H1 (cell line): ENCODE measurements at regions not wholly inside any gene's neighbourhood (a gene's known extent, or its start where the extent isn't known, plus 50 kb on each side); places are given as distances from the start of the nearest gene placed in this dataset.

Experiments used
- CTCF ChIA-PET: fragments of 300-600 bp; sonication (Branson Sonifier 250); formaldehyde crosslinking; loops from one replicate; lab custom pipeline; 2021; ENCODE audit not compliant: partially characterized antibody; lab: Charles Lee
- POLR2A ChIA-PET: fragments of 300-600 bp; sonication (Branson Sonifier 250); formaldehyde crosslinking; loops from one replicate; lab custom pipeline; 2021; ENCODE audit warnings: inconsistent platforms; ENCODE audit not compliant: partially characterized antibody; lab: Charles Lee
- DNase-seq, 2 experiments: peaks; one replicate each; pipeline versions ENCODE4 v3.0.0 to v3.0.0-alpha.2; 2010 to 2022; ENCODE audit warnings: low spot score in 2 of 2, low read depth in 1 of 2, mixed read lengths in 1 of 2
- FAIRE-seq: peaks from 2 replicates; lab custom pipeline; 2011; peaks lifted over from hg19 to GRCh38; lab: Jason Lieb, UNC
- H2AFZ ChIP-seq: 2 replicates; pipeline ENCODE4 v1.8.1; 2012; ENCODE audit warnings: low read length, inconsistent platforms
- H2AK5ac ChIP-seq: 2 replicates; pipeline ENCODE4 v1.6.1; 2013; ENCODE audit warnings: low read depth, low read length
- H2BK120ac ChIP-seq: replicated peaks from 2 replicates; pipeline ENCODE3; 2013; ENCODE audit warnings: low read depth, low read length, inconsistent platforms
- H2BK12ac ChIP-seq: 2 replicates; pipeline ENCODE4 v1.6.1; 2013; ENCODE audit warnings: low read depth, low read length
- H2BK15ac ChIP-seq: 2 replicates; pipeline ENCODE4 v1.6.1; 2013; ENCODE audit warnings: low read length
- H2BK20ac ChIP-seq: 2 replicates; pipeline ENCODE4 v1.6.1; 2013; ENCODE audit warnings: low read length
- H2BK5ac ChIP-seq: 2 replicates; pipeline ENCODE4 v1.6.1; 2013; ENCODE audit warnings: low read depth, low read length
- H3K14ac ChIP-seq: 2 replicates; pipeline ENCODE4 v1.6.1; 2013; ENCODE audit warnings: inconsistent platforms; ENCODE audit not compliant: insufficient read length
- H3K18ac ChIP-seq: 2 replicates; pipeline ENCODE4 v1.6.1; 2013; ENCODE audit warnings: low read length; ENCODE audit errors: extremely low read depth
- H3K23ac ChIP-seq: 2 replicates; pipeline ENCODE4 v1.6.1; 2013; ENCODE audit warnings: inconsistent platforms; ENCODE audit not compliant: insufficient read length
- H3K23me2 ChIP-seq: 2 replicates; pipeline ENCODE4 v1.6.1; 2013; ENCODE audit warnings: low read depth, low read length
- H3K27ac ChIP-seq: 2 replicates; pipeline ENCODE4 v1.6.1; 2011; ENCODE audit warnings: low read depth, low read length, inconsistent platforms
- H3K27me3 ChIP-seq, 4 experiments: replicated peaks in 1 of 4; 1 replicate in 1 of 4; 2 replicates in 3 of 4; pipeline versions ENCODE4 v1.6.1 to v1.8.1; 2011 to 2013; ENCODE audit warnings: low read length in 3 of 4, mild to moderate bottlenecking in 3 of 4, inconsistent platforms in 2 of 4, mixed read lengths in 2 of 4, moderate library complexity in 1 of 4; ENCODE audit not compliant: control insufficient read depth in 3 of 4, insufficient read depth in 3 of 4; ENCODE audit errors: extremely low read depth in 1 of 4
- H3K36me3 ChIP-seq, 4 experiments: 2 replicates each; pipeline versions ENCODE4 v1.6.1 to v1.8.1; 2011 to 2013; ENCODE audit warnings: mild to moderate bottlenecking in 4 of 4, low read length in 3 of 4, moderate library complexity in 2 of 4, control low read depth in 1 of 4, inconsistent platforms in 1 of 4; ENCODE audit not compliant: insufficient read depth in 4 of 4, control insufficient read depth in 2 of 4
- H3K4ac ChIP-seq: replicated peaks from 2 replicates; pipeline ENCODE3; 2013; ENCODE audit warnings: low read length, low read depth, mixed read lengths, inconsistent platforms; ENCODE audit not compliant: insufficient read length
- H3K4me1 ChIP-seq, 4 experiments: replicated peaks in 1 of 4; 1 replicate in 1 of 4; 2 replicates in 3 of 4; pipeline versions ENCODE4 v1.6.1 to v1.8.1; 2011 to 2013; ENCODE audit warnings: low read length in 3 of 4, inconsistent platforms in 2 of 4, mixed read lengths in 1 of 4; ENCODE audit not compliant: insufficient read depth in 4 of 4, control insufficient read depth in 3 of 4
- H3K4me2 ChIP-seq, 2 experiments: 2 replicates each; pipeline versions ENCODE4 v1.6.1 to v1.8.1; 2011 to 2013; ENCODE audit warnings: low read depth in 2 of 2, low read length in 2 of 2, control low read depth in 1 of 2, inconsistent platforms in 1 of 2, mild to moderate bottlenecking in 1 of 2; ENCODE audit not compliant: insufficient read depth in 1 of 2
- H3K4me3 ChIP-seq, 4 experiments: fragments of 200-600, 300-600 bp in 1 of 4; sonication (generic), shearing (Covaris generic), sonication (Bioruptor Twin) in 1 of 4; 2 replicates each; pipeline versions ENCODE4 v1.5.1 to v1.8.1; 2011 to 2016; ENCODE audit warnings: low read length in 4 of 4, low read depth in 3 of 4, control low read depth in 2 of 4, inconsistent platforms in 2 of 4, mild to moderate bottlenecking in 2 of 4, mixed read lengths in 1 of 4, moderate library complexity in 1 of 4; ENCODE audit not compliant: insufficient read depth in 2 of 4; ENCODE audit errors: extremely low read depth in 1 of 4
- H3K56ac ChIP-seq: replicated peaks from 2 replicates; pipeline ENCODE3; 2013; ENCODE audit warnings: low read depth, mild to moderate bottlenecking, mixed read lengths, low read length, inconsistent platforms; ENCODE audit not compliant: insufficient read length
- H3K79me1 ChIP-seq: 2 replicates; pipeline ENCODE4 v1.6.1; 2013; ENCODE audit warnings: low read depth, low read length, control low read depth
- H3K79me2 ChIP-seq, 2 experiments: 2 replicates each; pipeline versions ENCODE4 v1.6.1 to v1.8.1; 2012 to 2013; ENCODE audit warnings: low read length in 2 of 2, mild to moderate bottlenecking in 2 of 2, inconsistent platforms in 1 of 2; ENCODE audit not compliant: insufficient read depth in 2 of 2, control insufficient read depth in 1 of 2
- H3K9ac ChIP-seq, 4 experiments: replicated peaks in 1 of 4; 1 replicate in 1 of 4; 2 replicates in 3 of 4; pipeline versions ENCODE4 v1.6.1 to v1.8.1; 2011 to 2013; ENCODE audit warnings: low read depth in 3 of 4, low read length in 3 of 4, control low read depth in 2 of 4, mild to moderate bottlenecking in 2 of 4, moderate library complexity in 2 of 4, inconsistent platforms in 1 of 4; ENCODE audit errors: extremely low read depth in 1 of 4
- H3K9me3 ChIP-seq, 2 experiments: 2 replicates each; pipeline versions ENCODE4 v1.6.1 to v1.8.1; 2012 to 2013; ENCODE audit warnings: mild to moderate bottlenecking in 2 of 2, moderate library complexity in 2 of 2, control low read depth in 1 of 2, inconsistent platforms in 1 of 2, low read depth in 1 of 2, low read length in 1 of 2, mixed read lengths in 1 of 2; ENCODE audit not compliant: insufficient read depth in 2 of 2
- H4K20me1 ChIP-seq, 2 experiments: replicated peaks in 1 of 2; 2 replicates each; pipeline versions ENCODE3 to v1.8.1; 2011 to 2013; ENCODE audit warnings: inconsistent platforms in 2 of 2, low read length in 2 of 2, mild to moderate bottlenecking in 1 of 2; ENCODE audit not compliant: insufficient read depth in 2 of 2, control insufficient read depth in 1 of 2
- H4K5ac ChIP-seq: 2 replicates; pipeline ENCODE4 v1.6.1; 2013; ENCODE audit warnings: low read length, low read depth, mixed read lengths, inconsistent platforms; ENCODE audit not compliant: insufficient read length
- H4K8ac ChIP-seq: 2 replicates; pipeline ENCODE4 v1.8.0; 2013; ENCODE audit warnings: mild to moderate bottlenecking, moderate library complexity, low read length, inconsistent platforms; ENCODE audit not compliant: insufficient read depth; ENCODE audit errors: extremely low read depth
- H4K91ac ChIP-seq: replicated peaks from 2 replicates; pipeline ENCODE3; 2013; ENCODE audit warnings: low read length, mixed read lengths, inconsistent platforms; ENCODE audit not compliant: insufficient read length
- BACH1 ChIP-seq: IDR thresholded peaks from 2 replicates; pipeline ENCODE4 v1.6.1; 2012; ENCODE audit warnings: low read length, improper control_type of control experiment
- BCL11A ChIP-seq, 2 experiments: IDR thresholded peaks; one replicate each; pipeline ENCODE4 v1.6.1; 2011; ENCODE audit warnings: low read depth in 2 of 2, low read length in 2 of 2, mild to moderate bottlenecking in 2 of 2
- FOSL1 ChIP-seq: IDR thresholded peaks from 2 replicates; pipeline ENCODE4 v1.6.1; 2011; ENCODE audit warnings: mild to moderate bottlenecking, low read depth, low read length, moderate library complexity; ENCODE audit not compliant: insufficient read depth
- GTF2F1 ChIP-seq: IDR thresholded peaks from 2 replicates; pipeline ENCODE4 v1.6.1; 2012; ENCODE audit warnings: low read depth, low read length, improper control_type of control experiment, borderline replicate concordance
- HDAC2 ChIP-seq, 2 experiments: fragments of 300-600 bp in 1 of 2; sonication (generic) in 1 of 2; IDR thresholded peaks; 2 replicates each; pipeline ENCODE4 v1.6.1; 2011 to 2012; ENCODE audit warnings: low read depth in 2 of 2, low read length in 2 of 2, mild to moderate bottlenecking in 2 of 2, moderate library complexity in 2 of 2, borderline replicate concordance in 1 of 2, inconsistent platforms in 1 of 2
- JUN ChIP-seq: IDR thresholded peaks from 2 replicates; pipeline ENCODE4 v1.6.1; 2011; ENCODE audit warnings: low read depth, mild to moderate bottlenecking, improper control_type of control experiment, low read length
- MAFK ChIP-seq: IDR thresholded peaks from 2 replicates; pipeline ENCODE4 v1.6.1; 2012; ENCODE audit warnings: low read depth, mild to moderate bottlenecking, improper control_type of control experiment, low read length
- NRF1 ChIP-seq: IDR thresholded peaks from 2 replicates; pipeline ENCODE4 v1.6.1; 2011; ENCODE audit warnings: mild to moderate bottlenecking, low read depth, low read length, improper control_type of control experiment
- POLR2AphosphoS5 ChIP-seq: IDR thresholded peaks from 2 replicates; pipeline ENCODE4 v1.6.1; 2011; ENCODE audit warnings: low read depth, low read length
- SIX5 ChIP-seq: IDR thresholded peaks from 2 replicates; pipeline ENCODE4 v1.6.1; 2011; ENCODE audit warnings: mild to moderate bottlenecking, low read depth, low read length
- SP2 ChIP-seq: IDR thresholded peaks from 2 replicates; pipeline ENCODE4 v1.6.1; 2012; ENCODE audit warnings: mild to moderate bottlenecking, low read length, inconsistent platforms
- TAF1 ChIP-seq: IDR thresholded peaks from 2 replicates; pipeline ENCODE4 v1.6.1; 2011; ENCODE audit warnings: mild to moderate bottlenecking, low read depth, low read length
- TBP ChIP-seq: IDR thresholded peaks from 2 replicates; pipeline ENCODE4 v1.6.1; 2011; ENCODE audit warnings: low read depth, low read length, improper control_type of control experiment
- TCF12 ChIP-seq: IDR thresholded peaks from 2 replicates; pipeline ENCODE4 v1.6.1; 2011; ENCODE audit warnings: low read depth, mild to moderate bottlenecking, low read length
- ZNF274 ChIP-seq: IDR thresholded peaks from 2 replicates; pipeline ENCODE4 v1.7.0; 2012; ENCODE audit warnings: low read length, borderline replicate concordance; ENCODE audit errors: extremely low read depth
- WGBS, 2 experiments: shearing (Covaris generic) in 1 of 2; methylation state at CpG; one replicate each; pipeline versions ENCODE4 v1.1.6 to v1.1.7; 2013 to 2015; ENCODE audit warnings: low lambda C conversion rate in 2 of 2, mixed read lengths in 2 of 2, inconsistent platforms in 1 of 2, low coverage in 1 of 2, missing lambda C conversion rate in 1 of 2; ENCODE audit not compliant: insufficient replicate concordance in 2 of 2, insufficient coverage in 1 of 2, insufficient read length in 1 of 2; ENCODE audit errors: extremely low coverage in 1 of 2, missing lambda C conversion rate in 1 of 2; 5-methylcytosine and 5-hydroxymethylcytosine counted together

- Histone ChIP-seq H3K14ac (no peak overlapping the region), H2BK5ac (no peak overlapping the region), H3K27ac (no peak overlapping the region), H4K8ac (no peak overlapping the region), H2BK12ac (no peak overlapping the region), H3K79me1 (no peaks in the 10 kb centered on the region), H3K9ac (no peak overlapping the region), H3K79me2 (no peaks in the 10 kb centered on the region), H2BK120ac (no peak overlapping the region), H4K91ac (no peak overlapping the region), H3K9me3 (no peaks in the 10 kb centered on the region), H4K20me1 (no peaks in the 10 kb centered on the region), H3K36me3 (no peaks in the 10 kb centered on the region), H3K4me2 (no peak overlapping the region), H3K23ac (no peak overlapping the region), H2AK5ac (no peak overlapping the region), H3K56ac (no peak overlapping the region), H4K5ac (no peak overlapping the region), H2BK20ac (no peak overlapping the region), H3K4ac (no peak overlapping the region), H2AFZ (no peak overlapping the region), H3K18ac (no peak overlapping the region), H3K23me2 (no peaks in the 10 kb centered on the region), H3K27me3 (no peaks in the 10 kb centered on the region), H2BK15ac (no peak overlapping the region), H3K4me3 (no peak overlapping the region), H3K4me1 (no peaks in the 10 kb centered on the region)
- WGBS, 2 experiments = 94% methylated on average over 1 of the region's 1 CpG; no CpG with 5 or more reads in 1 of the 2 experiments
- FAIRE-seq (no peak), DNase-seq (no peak)
- ChIA-PET CTCF (interaction anchor here (1.2 kb wide), 1 partner anchor 27 kb away, joined by 4 read pairs; no protein-coding TSS in a partner anchor), POLR2A (no interaction called here)
- TF ChIP-seq GTF2F1 (no peak), HDAC2 (IDR thresholded peaks at IDR 0.05; ENCODE audit: borderline replicate concordance in 1 of 2, low read depth in 2 of 2, low read length in 2 of 2) (no peak), SP2 (no peak), BCL11A (IDR thresholded peaks at IDR 0.05; ENCODE audit: low read depth in 2 of 2, low read length in 2 of 2) (no peak), TAF1 (no peak), FOSL1 (no peak), MAFK (no peak), JUN (no peak), TCF12 (no peak), POLR2AphosphoS5 (no peak), NRF1 (no peak), ZNF274 (no peak), BACH1 (no peak), SIX5 (no peak), TBP (no peak)
Measured at GRCh38 chr5:92544596-92544995, 1036.4 kb downstream of the NR2F1-AS1 start.
